CD4-positive, alpha-beta T cell treated with Interleukin-6 for 4 hours (primary cell): ENCODE measurements at regions not wholly inside any gene's neighbourhood (a gene's known extent, or its start where the extent isn't known, plus 50 kb on each side); places are given as distances from the start of the nearest gene placed in this dataset.

Experiments
- DNase-seq: peaks from one replicate; pipeline ENCODE4 v3.0.0-alpha.2; 2020; ENCODE audit warnings: mixed read lengths

- DNase-seq: no peak
These were observed 232.7 kb upstream of the CDH5 start for GRCh38 chr16:66133643-66134338.

GRCh38 chr16:66131895-66132294, 234.6 kb upstream of the CDH5 start:
- no peak for DNase-seq

GRCh38 chr16:66131156-66131807, 235.2 kb upstream of the CDH5 start:
- no peak for DNase-seq

- no peak for DNase-seq
These were observed 236.1 kb upstream of the CDH5 start for GRCh38 chr16:66130296-66130905.

- DNase-seq: no peak
These were observed 237.3 kb upstream of the CDH5 start for GRCh38 chr16:66129196-66129595.

- DNase-seq: no peak
These were observed 238.1 kb upstream of the CDH5 start for GRCh38 chr16:66128371-66128770.

GRCh38 chr16:66127459-66128370, 238.8 kb upstream of the CDH5 start:
- no peak for DNase-seq

- DNase-seq: no peak
These were observed 245.0 kb upstream of the CDH5 start for GRCh38 chr16:66121466-66121865.

- no peak for DNase-seq
These were observed 245.8 kb upstream of the CDH5 start for GRCh38 chr16:66120656-66121055.

GRCh38 chr16:66116163-66117002, 250.1 kb upstream of the CDH5 start:
- no peak for DNase-seq

- DNase-seq: no peak
These were observed 251.1 kb upstream of the CDH5 start for GRCh38 chr16:66115373-66115772.

- DNase-seq: no peak
These were observed 253.3 kb upstream of the CDH5 start for GRCh38 chr16:66113223-66113622.

GRCh38 chr16:66109677-66110076, 256.8 kb upstream of the CDH5 start:
- DNase-seq: no peak

- no peak for DNase-seq
These were observed 258.8 kb upstream of the CDH5 start for GRCh38 chr16:66107661-66108060.

GRCh38 chr16:66103211-66103610, 263.3 kb upstream of the CDH5 start:
- no peak for DNase-seq

GRCh38 chr16:66099306-66099705, 267.2 kb upstream of the CDH5 start:
- DNase-seq: no peak

- no peak for DNase-seq
These were observed 268.7 kb upstream of the CDH5 start for GRCh38 chr16:66097751-66098150.

GRCh38 chr16:66095676-66096075, 270.8 kb upstream of the CDH5 start:
- no peak for DNase-seq

- no peak for DNase-seq
These were observed 273.3 kb upstream of the CDH5 start for GRCh38 chr16:66093191-66093590.

- DNase-seq: no peak
These were observed 275.0 kb upstream of the CDH5 start for GRCh38 chr16:66091471-66091891.

GRCh38 chr16:66088681-66089080, 277.8 kb upstream of the CDH5 start:
- no peak for DNase-seq

GRCh38 chr16:66087308-66087707, 279.2 kb upstream of the CDH5 start:
- DNase-seq: no peak
